ENCODE measurements at regions not wholly inside any gene's neighbourhood (a gene's known extent, or its start where the extent isn't known, plus 50 kb on each side); places are given as distances from the start of the nearest gene placed in this dataset.

- TF ChIP-seq EZH2 (IDR thresholded peaks at IDR 0.05) (no peak), RAD21 (IDR thresholded peaks at IDR 0.05; ENCODE audit: low read depth) (no peak), POLR2A (IDR thresholded peaks at IDR 0.05; ENCODE audit: borderline replicate concordance, extremely low read depth, insufficient read depth, insufficient read length) (no peak), YY1 (IDR thresholded peaks at IDR 0.05; ENCODE audit: extremely low read depth, insufficient replicate concordance, low read depth, low read length) (no peak), JUND (IDR thresholded peaks at IDR 0.05) (no peak), CEBPB (IDR thresholded peaks at IDR 0.05; ENCODE audit: low read depth) (no peak), ATF3 (IDR thresholded peaks at IDR 0.05) (no peak), SIN3A (IDR thresholded peaks at IDR 0.05; ENCODE audit: low read depth) (no peak)
Measured at GRCh38 chr7:157087646-157088045, 51.1 kb upstream of the UBE3C start (continued).

- POLR2A ChIA-PET: no interaction called here
- RAD21 ChIA-PET (ENCODE audit: low non-redundant PET in 1 of 2, low total read pairs in 2 of 2, uncharacterized antibody in 2 of 2, unreplicated experiment in 2 of 2): no interaction called here
- no peak overlapping the region for H3K27ac ChIP-seq (ENCODE audit: low read depth, low read length)
- H2AFZ ChIP-seq (ENCODE audit: low read depth, low read length, poor library complexity, severe bottlenecking): no peak overlapping the region
- ATAC-seq: no peak
- no peaks in the 10 kb centered on the region for H3K79me2 ChIP-seq (ENCODE audit: insufficient read depth, low read length)
- H3K27me3 ChIP-seq (ENCODE audit: insufficient read depth, low read length): 0 out of 2 replicates have a peak, but pooled peaks cover 4% of the 10 kb centered on the region
- H3K9me3 ChIP-seq (ENCODE audit: control insufficient read depth in 1 of 2, insufficient read depth in 1 of 2, low read depth in 1 of 2, low read length in 2 of 2): peaks cover 0 to 3% of the 10 kb centered on the region in 2 experiments; a peak in 1 of 4 replicates
- no TSS peak for BruUV-seq (replicated peaks)
- no peak overlapping the region for H3K4me3 ChIP-seq (replicated peaks in 1 of 2; ENCODE audit: low read depth in 1 of 2, low read length in 2 of 2)
- CTCF ChIA-PET: no interaction called here
- H3K9ac ChIP-seq (ENCODE audit: low read length): no peak overlapping the region
- no peaks in the 10 kb centered on the region for H3K9me2 ChIP-seq (ENCODE audit: insufficient read depth)
- no peak overlapping the region for H3K4me2 ChIP-seq (ENCODE audit: low read length)
- H4K20me1 ChIP-seq (ENCODE audit: insufficient read depth): no peaks in the 10 kb centered on the region
- TF ChIP-seq JUND (IDR thresholded peaks at IDR 0.05): no peak
- TF ChIP-seq ZFX (IDR thresholded peaks at IDR 0.05): no peak
- no peak for TF ChIP-seq CTCF (IDR thresholded peaks at IDR 0.05 in 2 of 3, conservative IDR thresholded peaks at IDR 0.05 in 1 of 3; ENCODE audit: borderline replicate concordance in 1 of 3, insufficient read depth in 1 of 3, low read depth in 2 of 3, low read length in 2 of 3)
- no peak for TF ChIP-seq SP1 (IDR thresholded peaks at IDR 0.05; ENCODE audit: low read depth)
- no peak for TF ChIP-seq ELF1 (IDR thresholded peaks at IDR 0.05; ENCODE audit: borderline replicate concordance, low read depth)
- TF ChIP-seq TCF7L2 (IDR thresholded peaks at IDR 0.05; ENCODE audit: borderline replicate concordance, extremely low read depth, insufficient read depth, insufficient read length): no peak
- no peak for TF ChIP-seq ATF3 (IDR thresholded peaks at IDR 0.05)
- TF ChIP-seq POLR2AphosphoS5 (IDR thresholded peaks at IDR 0.05; ENCODE audit: low read depth, low read length): no peak
- no peak for TF ChIP-seq FOSL1 (IDR thresholded peaks at IDR 0.05; ENCODE audit: low read depth)
- no peak for TF ChIP-seq ZBTB33 (IDR thresholded peaks at IDR 0.05; ENCODE audit: extremely low read depth, insufficient replicate concordance, low read length)
- no peak for TF ChIP-seq EGR1 (IDR thresholded peaks at IDR 0.05; ENCODE audit: low read depth)
- H3K4me1 ChIP-seq (ENCODE audit: control insufficient read depth in 1 of 2, insufficient read depth in 2 of 2, low read length in 2 of 2): no peaks in the 10 kb centered on the region
- no peak for DNase-seq (ENCODE audit: low read depth, low spot score)
- intact Hi-C loops (cut with micrococcal nuclease): no loop called here
- no peaks in the 10 kb centered on the region for H3K36me3 ChIP-seq (ENCODE audit: control insufficient read depth in 1 of 2, insufficient read depth in 2 of 2, low read length in 2 of 2)
Measured at GRCh38 chr7:157088136-157088535, 50.6 kb upstream of the UBE3C start.

Data from HCT116 (cell line).